ENCODE measurements at regions not wholly inside any gene's neighbourhood (a gene's known extent, or its start where the extent isn't known, plus 50 kb on each side); places are given as distances from the start of the nearest gene placed in this dataset.
"Not testable (repeated sequence)": the region's sequence is repeated elsewhere in the genome, so short reads cannot be mapped to it uniquely, and the experiment has no call there.

- TF ChIP-seq CTCF (IDR thresholded peaks at IDR 0.05; ENCODE audit: low read depth, low read length) = no peak
- DNase-seq = no peak
- Histone ChIP-seq H3K36me3 (no peaks in the 10 kb centered on the region), H3K4me3 (ENCODE audit: low read depth, low read length) (no peak overlapping the region), H3K27me3 (ENCODE audit: insufficient read depth, low read depth, severe bottlenecking) (no peaks in the 10 kb centered on the region), H3K9me3 (ENCODE audit: severe bottlenecking) (peaks cover 5% of the 10 kb centered on the region), H3K27ac (no peak overlapping the region)
These were observed 127.5 kb upstream of the ANO1 start for GRCh38 chr11:69950621-69951020.

- no peaks in the 10 kb centered on the region for H3K36me3 ChIP-seq
- TF ChIP-seq CTCF (IDR thresholded peaks at IDR 0.05; ENCODE audit: low read depth, low read length) = no peak
- no peak for DNase-seq
- H3K9me3 ChIP-seq (ENCODE audit: severe bottlenecking) = peaks cover 5% of the 10 kb centered on the region
- H3K27me3 ChIP-seq (ENCODE audit: insufficient read depth, low read depth, severe bottlenecking) = no peaks in the 10 kb centered on the region
- H3K4me3 ChIP-seq (ENCODE audit: low read depth, low read length) = no peak overlapping the region
- no peak overlapping the region for H3K27ac ChIP-seq
These were observed 126.3 kb upstream of the ANO1 start for GRCh38 chr11:69951821-69952220.

GRCh38 chr11:69952229-69952975 is 125.7 kb upstream of the ANO1 start:
- H3K4me3 ChIP-seq (ENCODE audit: low read depth, low read length); H3K9me3 ChIP-seq (ENCODE audit: severe bottlenecking); H3K36me3 ChIP-seq; H3K27ac ChIP-seq; H3K27me3 ChIP-seq (ENCODE audit: insufficient read depth, low read depth, severe bottlenecking); DNase-seq: not testable (repeated sequence)

- no peak overlapping the region for H3K4me3 ChIP-seq (ENCODE audit: low read depth, low read length)
- H3K36me3 ChIP-seq = no peaks in the 10 kb centered on the region
- TF ChIP-seq CTCF (IDR thresholded peaks at IDR 0.05; ENCODE audit: low read depth, low read length) = no peak
- H3K27me3 ChIP-seq (ENCODE audit: insufficient read depth, low read depth, severe bottlenecking) = no peaks in the 10 kb centered on the region
- peaks cover 5% of the 10 kb centered on the region for H3K9me3 ChIP-seq (ENCODE audit: severe bottlenecking)
- DNase-seq = no peak
- no peak overlapping the region for H3K27ac ChIP-seq
These were observed 124.8 kb upstream of the ANO1 start for GRCh38 chr11:69953356-69953755.

- no peak for TF ChIP-seq CTCF (IDR thresholded peaks at IDR 0.05; ENCODE audit: low read depth, low read length)
- no peaks in the 10 kb centered on the region for H3K27me3 ChIP-seq (ENCODE audit: insufficient read depth, low read depth, severe bottlenecking)
- no peak overlapping the region for H3K27ac ChIP-seq
- H3K9me3 ChIP-seq (ENCODE audit: severe bottlenecking) = peaks cover 5% of the 10 kb centered on the region
- H3K4me3 ChIP-seq (ENCODE audit: low read depth, low read length) = no peak overlapping the region
- no peak for DNase-seq
- H3K36me3 ChIP-seq = no peaks in the 10 kb centered on the region
These were observed 123.4 kb upstream of the ANO1 start for GRCh38 chr11:69954756-69955155.

- no peak overlapping the region for H3K27ac ChIP-seq
- no peaks in the 10 kb centered on the region for H3K9me3 ChIP-seq (ENCODE audit: severe bottlenecking)
- TF ChIP-seq CTCF (IDR thresholded peaks at IDR 0.05; ENCODE audit: low read depth, low read length) = no peak
- H3K36me3 ChIP-seq = no peaks in the 10 kb centered on the region
- no peak for DNase-seq
- H3K4me3 ChIP-seq (ENCODE audit: low read depth, low read length) = no peak overlapping the region
- H3K27me3 ChIP-seq (ENCODE audit: insufficient read depth, low read depth, severe bottlenecking) = no peaks in the 10 kb centered on the region
These were observed 121.4 kb upstream of the ANO1 start for GRCh38 chr11:69956669-69957190.
